T-helper 2 cell treated with Interferon-gamma antibody and Interleukin-4, amounts not matched to agents 5 μg/mL and 100 μg/mL, for 36 hours (primary cell): ENCODE measurements at regions not wholly inside any gene's neighbourhood (a gene's known extent, or its start where the extent isn't known, plus 50 kb on each side); places are given as distances from the start of the nearest gene placed in this dataset.

Experiments used
- DNase-seq: peaks from one replicate; pipeline ENCODE4 v3.0.0; 2021; ENCODE audit warnings: low spot score
- H3K27ac Mint-ChIP-seq: one replicate; pipeline ENCODE4 v1.8.0; 2021; ENCODE audit warnings: mild to moderate bottlenecking, mixed read lengths
- H3K27me3 Mint-ChIP-seq: one replicate; pipeline ENCODE4 v1.8.0; 2021; ENCODE audit warnings: low read depth, mixed read lengths
- H3K36me3 Mint-ChIP-seq: one replicate; pipeline ENCODE4 v1.8.0; 2021; ENCODE audit warnings: low read depth, mixed read lengths
- H3K4me1 Mint-ChIP-seq: one replicate; pipeline ENCODE4 v1.8.0; 2021; ENCODE audit warnings: low read depth, mixed read lengths
- H3K4me3 Mint-ChIP-seq: one replicate; pipeline ENCODE4 v1.8.0; 2022; ENCODE audit warnings: mild to moderate bottlenecking, moderate library complexity, mixed read lengths
- H3K9me3 Mint-ChIP-seq: one replicate; pipeline ENCODE4 v1.8.0; 2021; ENCODE audit warnings: mixed read lengths

DNA sequence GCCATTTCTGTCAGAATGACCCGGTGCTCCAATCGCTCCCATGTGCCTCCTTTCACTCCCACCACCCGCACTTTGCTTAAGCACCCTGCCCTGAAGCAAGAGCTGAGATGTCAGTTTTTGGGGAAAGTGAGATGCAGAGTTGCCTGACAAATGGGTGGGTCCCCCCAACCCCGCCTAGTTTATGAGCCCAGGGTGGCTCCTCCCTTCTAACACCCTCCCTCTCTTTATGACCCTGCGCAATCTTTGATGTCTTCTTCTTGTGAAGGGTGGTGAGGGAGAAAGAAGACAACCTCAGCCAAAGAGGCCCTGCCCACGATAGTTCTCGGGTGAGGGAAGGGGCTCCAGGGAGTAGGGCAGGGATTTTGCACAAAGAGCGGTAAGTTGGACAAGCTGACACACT lies 89.5 kb upstream of the HOXC13 start:
- H3K27me3 Mint-ChIP-seq: peaks cover 24% of the 10 kb centered on the region
- H3K9me3 Mint-ChIP-seq: no peaks in the 10 kb centered on the region
- no peaks in the 10 kb centered on the region for H3K36me3 Mint-ChIP-seq
- no peaks in the 10 kb centered on the region for H3K4me1 Mint-ChIP-seq
- H3K4me3 Mint-ChIP-seq: no peak overlapping the region
- DNase-seq: no peak
- no peak overlapping the region for H3K27ac Mint-ChIP-seq

DNA sequence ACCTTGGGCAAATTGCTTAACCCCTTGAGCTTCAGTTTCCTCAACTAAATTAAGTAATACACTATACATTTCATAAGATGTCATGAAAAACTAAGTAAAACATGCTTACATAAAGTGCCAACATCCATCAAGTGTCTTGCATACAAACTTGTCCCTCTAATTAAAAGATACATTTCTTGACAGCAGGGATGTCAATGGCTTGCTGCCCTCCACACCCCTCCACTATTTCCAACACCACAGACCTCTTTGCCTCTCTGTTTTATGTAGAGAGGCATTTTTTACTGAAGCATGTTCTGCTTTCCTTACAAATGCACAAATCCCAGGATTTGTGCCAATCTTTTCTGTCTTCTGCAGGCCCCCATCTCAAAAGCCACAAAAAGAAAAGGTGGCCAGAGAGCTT lies 89.0 kb upstream of the HOXC13 start:
- H3K4me3 Mint-ChIP-seq: no peak overlapping the region
- H3K27ac Mint-ChIP-seq: no peak overlapping the region
- peaks cover 22% of the 10 kb centered on the region for H3K27me3 Mint-ChIP-seq
- DNase-seq: no peak
- no peaks in the 10 kb centered on the region for H3K4me1 Mint-ChIP-seq
- H3K36me3 Mint-ChIP-seq: no peaks in the 10 kb centered on the region
- H3K9me3 Mint-ChIP-seq: no peaks in the 10 kb centered on the region

DNA sequence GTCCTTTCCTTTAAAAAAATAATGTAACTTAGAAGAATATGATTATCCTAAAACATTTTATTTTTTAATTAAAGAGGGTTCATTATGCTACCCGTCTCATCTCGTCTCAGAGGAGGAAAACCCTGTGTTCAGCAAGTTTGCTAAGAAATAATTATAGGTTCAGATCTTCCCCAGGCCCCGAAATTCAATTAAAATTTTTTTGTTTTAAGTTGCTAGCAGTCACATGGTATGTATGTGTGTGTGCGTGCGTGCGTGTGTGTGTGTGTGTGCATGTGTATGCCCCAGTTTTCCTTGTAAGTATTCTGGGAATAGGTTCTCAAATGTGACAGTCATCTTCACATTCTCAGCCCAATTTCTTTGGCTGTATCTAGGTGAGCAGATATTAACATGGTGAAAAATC lies 86.6 kb upstream of the HOXC13 start:
- Mint-ChIP-seq H3K27ac (no peak overlapping the region), H3K27me3 (peaks cover 16% of the 10 kb centered on the region), H3K4me1 (no peaks in the 10 kb centered on the region), H3K9me3 (no peaks in the 10 kb centered on the region), H3K4me3 (no peak overlapping the region), H3K36me3 (no peaks in the 10 kb centered on the region)
- no peak for DNase-seq

DNA sequence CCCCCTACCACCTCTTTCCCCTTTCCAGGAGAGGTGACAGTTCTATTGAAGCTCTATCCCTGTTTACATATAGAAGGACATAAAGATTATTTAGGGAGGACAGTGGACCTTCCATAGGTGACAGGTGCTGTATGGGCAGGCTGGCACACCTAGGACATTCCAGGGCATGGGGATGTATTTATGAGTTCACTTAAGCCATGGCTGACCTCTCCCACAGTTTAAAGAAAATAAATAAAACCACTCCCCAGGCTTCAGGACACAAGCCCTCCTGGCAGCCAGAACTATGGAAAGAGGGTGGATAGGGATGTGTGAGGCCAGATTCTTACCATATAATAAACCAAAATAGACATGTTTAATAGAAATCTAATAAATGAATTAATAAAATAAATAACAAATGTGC lies 85.6 kb upstream of the HOXC13 start:
- H3K27me3 Mint-ChIP-seq: peaks cover 12% of the 10 kb centered on the region
- DNase-seq: no peak
- H3K4me3 Mint-ChIP-seq: no peak overlapping the region
- H3K9me3 Mint-ChIP-seq: no peaks in the 10 kb centered on the region
- no peaks in the 10 kb centered on the region for H3K36me3 Mint-ChIP-seq
- no peak overlapping the region for H3K27ac Mint-ChIP-seq
- no peaks in the 10 kb centered on the region for H3K4me1 Mint-ChIP-seq

DNA sequence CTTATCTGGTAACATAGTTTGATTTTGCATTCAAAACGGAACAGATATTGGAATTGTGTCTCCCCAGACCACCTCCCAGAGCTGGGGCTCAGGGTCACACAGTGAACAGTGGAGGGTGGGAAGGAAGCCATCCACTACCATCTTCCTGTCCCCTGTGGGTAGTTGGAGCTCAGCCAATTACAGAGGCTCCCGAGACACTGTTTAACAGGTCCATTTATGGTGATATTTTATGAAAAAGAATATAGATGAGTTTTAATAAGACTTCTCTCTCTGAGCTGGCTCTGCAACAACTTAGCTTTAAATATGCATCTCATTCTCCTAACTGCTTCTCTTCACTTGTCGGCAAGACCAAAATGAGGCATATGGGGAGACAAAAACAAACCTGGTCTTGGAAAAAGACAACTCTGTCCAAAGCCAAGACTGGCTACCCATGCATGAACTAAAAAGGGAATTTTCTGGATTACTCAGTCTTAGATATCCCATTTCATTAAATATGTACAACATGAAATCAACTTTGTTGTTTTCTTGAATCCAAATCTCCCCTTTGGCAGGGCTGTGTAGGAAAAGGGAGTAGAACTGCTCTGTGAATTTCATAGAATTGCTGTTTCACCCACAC lies 83.8 kb upstream of the HOXC13 start:
- no peaks in the 10 kb centered on the region for H3K36me3 Mint-ChIP-seq
- no peaks in the 10 kb centered on the region for H3K4me1 Mint-ChIP-seq
- no peak for DNase-seq
- peaks cover 5% of the 10 kb centered on the region for H3K27me3 Mint-ChIP-seq
- H3K9me3 Mint-ChIP-seq: no peaks in the 10 kb centered on the region
- H3K4me3 Mint-ChIP-seq: no peak overlapping the region
- no peak overlapping the region for H3K27ac Mint-ChIP-seq

DNA sequence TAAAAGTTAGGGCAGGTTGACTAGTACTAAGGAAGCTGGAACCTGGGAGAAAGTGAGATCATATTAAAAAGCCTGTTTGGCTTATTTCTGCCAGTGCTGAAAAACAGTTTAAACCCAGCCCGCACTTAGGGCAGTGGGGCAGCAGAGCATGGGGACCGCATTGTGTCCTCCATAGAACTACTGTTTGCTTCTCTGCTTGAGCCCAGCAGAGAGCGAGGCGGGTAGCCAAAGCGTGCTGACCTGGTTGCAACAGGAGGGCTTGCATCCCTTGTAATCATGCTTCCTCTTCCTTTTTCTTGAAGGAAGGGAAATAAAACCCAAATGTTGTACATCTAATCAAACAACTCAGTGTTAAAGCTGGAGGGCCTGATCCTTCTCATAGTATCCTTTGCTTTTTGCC lies 82.5 kb upstream of the HOXC13 start:
- Mint-ChIP-seq H3K27ac (no peak overlapping the region), H3K4me1 (no peaks in the 10 kb centered on the region), H3K36me3 (no peaks in the 10 kb centered on the region), H3K9me3 (no peaks in the 10 kb centered on the region), H3K4me3 (no peak overlapping the region), H3K27me3 (peaks cover 8% of the 10 kb centered on the region)
- DNase-seq: no peak

DNA sequence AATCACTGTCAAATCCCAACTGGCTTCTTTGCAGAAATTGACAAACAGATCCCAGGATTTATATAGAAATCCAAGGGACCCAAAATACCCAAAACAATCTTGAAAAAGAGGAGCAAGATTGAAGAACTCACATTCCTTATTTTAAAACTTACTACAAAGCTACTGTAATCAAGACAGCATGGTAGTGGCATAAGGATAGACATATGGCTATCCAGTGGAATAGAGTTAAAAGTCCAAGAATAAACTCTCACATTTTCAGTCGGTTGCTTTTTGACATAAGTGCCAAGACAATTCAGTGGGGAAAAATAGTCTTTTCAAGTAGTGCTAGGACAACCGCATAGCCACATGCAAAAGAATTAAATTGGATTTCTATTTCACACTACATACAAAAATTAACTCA lies 81.0 kb upstream of the HOXC13 start:
- DNase-seq: no peak
- Mint-ChIP-seq H3K27me3 (peaks cover 6% of the 10 kb centered on the region), H3K4me3 (no peak overlapping the region), H3K27ac (no peak overlapping the region), H3K4me1 (no peaks in the 10 kb centered on the region), H3K9me3 (no peaks in the 10 kb centered on the region), H3K36me3 (no peaks in the 10 kb centered on the region)

DNA sequence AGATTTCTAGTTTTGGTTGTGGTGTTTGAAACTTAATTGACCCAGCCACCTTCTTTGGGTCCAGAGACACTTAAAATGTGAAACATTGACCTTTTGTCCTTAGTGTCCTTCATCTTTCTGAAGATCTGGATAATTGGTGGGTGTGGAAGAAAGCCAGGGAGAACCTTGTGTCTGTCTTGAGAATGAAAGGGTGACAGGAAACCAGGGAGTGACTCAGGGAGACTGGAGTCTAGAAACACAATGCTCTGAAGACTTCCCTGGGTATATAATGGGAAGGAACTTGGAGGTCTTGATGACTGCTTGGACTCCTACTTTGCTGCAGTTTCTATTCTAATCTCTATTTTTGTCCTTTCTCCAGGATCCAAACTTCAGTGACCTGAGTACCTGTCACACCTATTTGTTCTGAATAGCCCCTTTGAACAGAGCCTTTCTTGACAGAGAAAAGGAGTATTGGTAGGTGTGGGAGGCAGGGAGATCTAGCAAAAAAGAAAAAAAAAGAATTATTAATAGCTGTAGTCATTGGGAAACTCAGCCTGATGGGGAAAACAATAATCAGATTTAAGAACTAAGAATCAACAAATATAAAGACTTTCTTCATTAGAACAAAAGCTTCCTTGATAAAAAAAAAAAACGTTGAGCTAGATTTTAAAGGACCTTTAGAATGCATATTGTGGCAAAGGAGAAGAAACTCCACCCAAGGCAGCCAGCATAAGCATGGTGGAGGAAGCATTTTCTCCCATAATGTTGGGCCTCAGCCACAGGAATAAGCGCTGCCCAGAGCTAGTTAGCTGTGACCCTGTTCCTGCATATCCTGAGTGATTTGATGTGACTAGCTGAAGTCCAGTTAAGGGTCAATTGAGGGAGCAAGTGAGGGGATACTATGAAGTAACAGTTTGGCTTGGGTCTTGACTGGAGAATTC lies 77.9 kb upstream of the HOXC13 start:
- H3K4me1 Mint-ChIP-seq: no peaks in the 10 kb centered on the region
- no peak overlapping the region for H3K4me3 Mint-ChIP-seq
- DNase-seq: no peak
- no peak overlapping the region for H3K27ac Mint-ChIP-seq
- peaks cover 6% of the 10 kb centered on the region for H3K27me3 Mint-ChIP-seq
- H3K9me3 Mint-ChIP-seq: no peaks in the 10 kb centered on the region
- H3K36me3 Mint-ChIP-seq: no peaks in the 10 kb centered on the region

DNA sequence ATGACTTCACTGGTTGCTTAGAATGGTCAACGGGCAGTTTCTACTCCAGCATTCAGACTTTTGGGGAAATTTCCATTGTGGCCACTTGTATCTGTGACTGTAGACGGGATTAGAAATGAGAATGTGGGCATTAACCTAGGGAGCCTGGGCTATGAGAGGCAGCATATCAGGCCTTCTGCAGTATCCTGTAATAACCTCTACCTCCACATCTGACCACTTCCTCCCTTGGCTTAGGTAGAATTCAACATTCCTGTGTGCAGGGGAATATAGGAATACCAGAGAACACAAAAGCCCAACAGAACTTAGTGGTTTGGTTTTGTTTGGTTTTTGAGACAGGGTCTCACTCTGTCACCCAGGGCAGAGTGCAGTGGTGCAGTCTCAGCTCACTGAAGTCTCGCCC lies 76.4 kb upstream of the HOXC13 start:
- peaks cover 8% of the 10 kb centered on the region for H3K27me3 Mint-ChIP-seq

DNA sequence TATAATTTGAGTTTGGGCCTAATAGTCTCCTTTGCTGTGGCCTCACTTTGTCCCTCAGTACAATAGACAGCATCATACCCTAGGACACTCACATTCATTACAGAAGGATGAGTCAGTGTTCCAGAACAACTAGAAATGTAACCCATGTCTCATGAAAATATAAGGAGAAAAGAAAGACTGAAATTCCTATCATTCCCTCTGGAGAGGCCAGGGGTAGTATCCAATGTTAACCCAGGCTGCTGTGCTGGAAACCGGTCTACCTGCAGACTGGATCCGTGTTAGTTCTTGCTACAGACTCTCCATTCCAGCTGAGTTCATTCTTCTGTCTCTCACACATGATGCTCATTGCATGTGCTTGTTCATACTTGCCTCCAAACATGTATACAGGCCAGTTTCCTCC lies 75.8 kb upstream of the HOXC13 start:
- no peak overlapping the region for H3K4me3 Mint-ChIP-seq
- no peaks in the 10 kb centered on the region for H3K4me1 Mint-ChIP-seq
- H3K36me3 Mint-ChIP-seq: no peaks in the 10 kb centered on the region
- DNase-seq: no peak
- no peaks in the 10 kb centered on the region for H3K9me3 Mint-ChIP-seq
- no peak overlapping the region for H3K27ac Mint-ChIP-seq
- H3K27me3 Mint-ChIP-seq: peaks cover 10% of the 10 kb centered on the region

More for the DNA sequence above, 76.4 kb upstream of the HOXC13 start:
- H3K4me1 Mint-ChIP-seq: no peaks in the 10 kb centered on the region
- no peaks in the 10 kb centered on the region for H3K36me3 Mint-ChIP-seq
- no peak overlapping the region for H3K4me3 Mint-ChIP-seq
- H3K9me3 Mint-ChIP-seq: no peaks in the 10 kb centered on the region
- DNase-seq: no peak
- H3K27ac Mint-ChIP-seq: no peak overlapping the region

DNA sequence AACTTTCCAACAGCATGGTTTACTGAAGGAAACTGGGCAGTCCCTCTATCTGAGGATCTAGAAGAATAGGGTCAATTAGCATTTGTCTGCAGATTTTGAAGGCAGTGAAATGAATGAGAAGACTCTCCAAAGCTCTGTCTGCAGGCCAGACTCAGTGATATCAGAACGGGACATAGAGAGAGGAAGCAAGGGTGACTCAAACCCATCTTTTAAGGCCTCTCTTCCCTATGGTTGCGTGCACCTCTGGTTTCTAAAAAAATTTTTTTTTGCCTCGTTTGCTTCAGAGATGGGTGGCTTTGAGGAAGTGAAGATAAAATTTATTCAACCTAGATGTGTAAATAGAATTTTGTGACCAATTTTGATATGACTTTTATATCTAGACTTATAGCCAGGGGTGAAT lies 71.9 kb upstream of the HOXC13 start:
- no peaks in the 10 kb centered on the region for H3K36me3 Mint-ChIP-seq
- no peaks in the 10 kb centered on the region for H3K9me3 Mint-ChIP-seq
- peaks cover under 1% of the 10 kb centered on the region for H3K4me1 Mint-ChIP-seq
- no peak for DNase-seq
- H3K27ac Mint-ChIP-seq: no peak overlapping the region
- H3K27me3 Mint-ChIP-seq: peaks cover 13% of the 10 kb centered on the region
- H3K4me3 Mint-ChIP-seq: no peak overlapping the region

DNA sequence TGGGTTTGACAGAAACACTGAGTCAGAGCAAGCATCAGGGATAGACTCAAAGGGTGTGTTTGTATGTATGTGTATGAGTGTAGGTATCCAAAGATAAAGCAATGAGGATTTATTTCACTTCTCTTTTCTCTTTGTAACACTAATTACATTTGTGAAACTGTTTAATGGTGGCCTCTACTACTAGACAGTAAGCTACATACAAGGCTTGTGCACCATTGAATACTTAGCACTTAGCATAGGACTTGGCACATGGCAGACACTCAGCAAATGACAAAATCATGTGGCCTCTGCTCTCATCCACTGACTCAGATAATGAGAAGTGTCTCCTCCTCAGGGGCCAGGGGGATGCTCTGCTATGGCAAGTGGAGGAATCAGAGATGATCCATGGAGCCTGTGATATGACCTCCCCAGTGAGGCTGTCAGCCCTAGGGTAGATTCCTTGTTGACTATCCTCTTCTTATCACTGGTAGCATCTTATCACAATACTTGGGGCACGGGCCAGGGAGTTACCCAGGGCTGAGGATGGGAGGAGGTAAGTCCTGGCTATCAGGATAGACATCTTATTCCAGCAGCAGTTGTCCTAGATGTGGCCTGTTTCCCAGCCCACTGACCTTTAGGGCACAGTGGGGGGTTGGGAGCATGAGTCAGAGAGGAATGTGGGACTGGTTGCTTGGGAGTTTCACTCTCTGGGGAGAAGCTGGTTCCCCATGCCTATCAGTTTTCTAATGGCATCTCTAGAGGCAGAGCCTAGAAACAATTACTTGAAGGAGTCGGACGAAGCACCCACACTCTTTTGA lies 71.2 kb upstream of the HOXC13 start:
- peaks cover 18% of the 10 kb centered on the region for H3K27me3 Mint-ChIP-seq

DNA sequence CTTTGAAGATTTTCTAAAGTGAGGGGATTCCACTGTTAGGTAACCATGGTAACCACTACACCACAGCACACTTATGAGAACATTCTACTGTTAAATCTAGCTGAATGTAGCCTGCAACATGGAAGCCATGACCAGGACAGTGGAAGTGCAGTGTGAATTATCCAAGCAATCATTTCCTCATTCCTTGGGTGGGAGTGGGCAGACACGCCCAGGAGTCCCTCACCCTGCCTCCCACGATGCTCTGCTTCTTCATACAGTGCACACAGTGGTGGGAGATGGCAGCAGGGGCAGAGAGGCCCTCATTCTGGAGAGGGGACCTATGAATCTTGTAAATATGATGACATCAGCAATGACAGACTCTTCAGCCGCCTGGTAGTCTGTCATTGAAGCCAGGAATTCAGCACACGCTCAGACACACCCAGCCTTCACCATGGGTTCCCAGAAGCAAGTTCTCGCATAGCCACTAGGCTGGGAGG lies 70.1 kb upstream of the HOXC13 start:
- H3K27ac Mint-ChIP-seq: no peak overlapping the region

More for the DNA sequence above, 71.2 kb upstream of the HOXC13 start:
- Mint-ChIP-seq H3K4me3 (no peak overlapping the region), H3K27ac (no peak overlapping the region), H3K4me1 (peaks cover 1% of the 10 kb centered on the region), H3K9me3 (no peaks in the 10 kb centered on the region), H3K36me3 (no peaks in the 10 kb centered on the region)
- DNase-seq: no peak

DNA sequence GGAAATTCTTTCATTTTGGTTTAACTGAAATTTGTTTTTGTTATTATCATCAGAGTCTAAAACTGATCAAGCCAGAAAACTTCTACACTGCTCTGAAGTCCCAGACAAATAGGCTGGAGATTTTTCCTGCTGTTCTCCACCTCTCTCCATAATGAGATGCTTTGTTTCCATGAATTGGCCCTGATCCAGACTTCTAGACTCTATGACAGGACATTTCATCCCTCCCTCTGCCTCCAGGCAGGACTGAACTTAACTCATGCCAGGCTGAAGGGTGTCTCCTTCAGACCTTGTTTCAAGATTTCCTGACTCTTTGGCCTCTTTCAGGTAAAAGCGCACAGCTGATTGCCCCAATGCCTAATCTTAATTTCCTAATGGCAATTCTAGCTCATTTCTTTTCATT lies 69.1 kb upstream of the HOXC13 start:
- Mint-ChIP-seq H3K4me3 (no peak overlapping the region), H3K27ac (no peak overlapping the region), H3K27me3 (peaks cover 34% of the 10 kb centered on the region), H3K36me3 (no peaks in the 10 kb centered on the region), H3K4me1 (peaks cover 1% of the 10 kb centered on the region), H3K9me3 (no peaks in the 10 kb centered on the region)
- DNase-seq: no peak

More for the DNA sequence above, 70.1 kb upstream of the HOXC13 start:
- H3K36me3 Mint-ChIP-seq: no peaks in the 10 kb centered on the region
- H3K27me3 Mint-ChIP-seq: peaks cover 29% of the 10 kb centered on the region
- no peak overlapping the region for H3K4me3 Mint-ChIP-seq
- peaks cover 1% of the 10 kb centered on the region for H3K4me1 Mint-ChIP-seq
- DNase-seq: no peak
- H3K9me3 Mint-ChIP-seq: no peaks in the 10 kb centered on the region
